ENCODE measurements at regions not wholly inside any gene's neighbourhood (a gene's known extent, or its start where the extent isn't known, plus 50 kb on each side); places are given as distances from the start of the nearest gene placed in this dataset.

DNA sequence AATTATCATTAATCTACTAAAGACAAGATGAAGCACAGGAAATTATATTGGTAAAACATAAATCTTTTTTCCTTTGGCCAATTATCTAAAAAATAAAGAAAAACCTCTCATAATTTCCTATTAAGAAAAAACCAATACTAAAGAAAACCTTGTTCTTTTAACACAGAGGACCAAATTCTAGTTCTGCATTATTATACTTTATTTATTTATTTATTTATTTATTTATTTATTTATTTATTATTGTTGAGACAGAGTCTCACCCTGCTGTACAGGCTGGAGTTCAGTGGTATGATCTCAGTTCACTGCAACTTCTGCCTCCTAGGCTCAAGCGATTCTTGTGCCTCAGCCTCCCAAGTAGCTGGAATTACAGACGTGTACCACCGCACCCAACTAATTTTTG lies 377.8 kb upstream of the ADAMTS16 start:
- no peaks in the 10 kb centered on the region for H3K79me2 ChIP-seq (ENCODE audit: insufficient read depth, low read length)
- no peak overlapping the region for H3K4me3 ChIP-seq (ENCODE audit: insufficient read depth, low read depth, low read length)
- no peaks in the 10 kb centered on the region for H3K4me1 ChIP-seq (ENCODE audit: insufficient read depth, low read length)
- DNase-seq (ENCODE audit: low read depth) (no peak), FAIRE-seq (no peak)
- H3K36me3 Mint-ChIP-seq (ENCODE audit: low read depth, unreplicated experiment): no peaks in the 10 kb centered on the region
- no peak for TF ChIP-seq EZH2 (IDR thresholded peaks at IDR 0.05; ENCODE audit: insufficient read depth, low read length)
- TF ChIP-seq, protein P1, sequence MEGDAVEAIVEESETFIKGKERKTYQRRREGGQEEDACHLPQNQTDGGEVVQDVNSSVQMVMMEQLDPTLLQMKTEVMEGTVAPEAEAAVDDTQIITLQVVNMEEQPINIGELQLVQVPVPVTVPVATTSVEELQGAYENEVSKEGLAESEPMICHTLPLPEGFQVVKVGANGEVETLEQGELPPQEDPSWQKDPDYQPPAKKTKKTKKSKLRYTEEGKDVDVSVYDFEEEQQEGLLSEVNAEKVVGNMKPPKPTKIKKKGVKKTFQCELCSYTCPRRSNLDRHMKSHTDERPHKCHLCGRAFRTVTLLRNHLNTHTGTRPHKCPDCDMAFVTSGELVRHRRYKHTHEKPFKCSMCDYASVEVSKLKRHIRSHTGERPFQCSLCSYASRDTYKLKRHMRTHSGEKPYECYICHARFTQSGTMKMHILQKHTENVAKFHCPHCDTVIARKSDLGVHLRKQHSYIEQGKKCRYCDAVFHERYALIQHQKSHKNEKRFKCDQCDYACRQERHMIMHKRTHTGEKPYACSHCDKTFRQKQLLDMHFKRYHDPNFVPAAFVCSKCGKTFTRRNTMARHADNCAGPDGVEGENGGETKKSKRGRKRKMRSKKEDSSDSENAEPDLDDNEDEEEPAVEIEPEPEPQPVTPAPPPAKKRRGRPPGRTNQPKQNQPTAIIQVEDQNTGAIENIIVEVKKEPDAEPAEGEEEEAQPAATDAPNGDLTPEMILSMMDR (IDR thresholded peaks at IDR 0.05; ENCODE audit: insufficient read depth, low read depth, low read length): no peak
- no peaks in the 10 kb centered on the region for H4K20me1 ChIP-seq (ENCODE audit: insufficient read depth, low read length)
- H3K4me3 Mint-ChIP-seq (ENCODE audit: unreplicated experiment): no peak overlapping the region
- H3K27me3 ChIP-seq (ENCODE audit: insufficient read depth, low read length): no peaks in the 10 kb centered on the region
- no peaks in the 10 kb centered on the region for H3K27me3 Mint-ChIP-seq (ENCODE audit: low read depth, unreplicated experiment)
- no peak overlapping the region for H3K9ac ChIP-seq (ENCODE audit: low read length)
- H3K4me1 Mint-ChIP-seq (ENCODE audit: low read depth, unreplicated experiment): no peaks in the 10 kb centered on the region
- peaks cover 2% of the 10 kb centered on the region for H3K9me3 Mint-ChIP-seq (ENCODE audit: unreplicated experiment)
- no peak overlapping the region for H3K27ac ChIP-seq (ENCODE audit: low read depth, low read length)
- H2AFZ ChIP-seq (ENCODE audit: low read depth, low read length): no peak overlapping the region
- no peak overlapping the region for H3K27ac Mint-ChIP-seq (ENCODE audit: unreplicated experiment)
- no peaks in the 10 kb centered on the region for H3K9me3 ChIP-seq (ENCODE audit: insufficient read depth, low read depth, low read length)
- H3K4me2 ChIP-seq (ENCODE audit: low read length): no peak overlapping the region
- no peaks in the 10 kb centered on the region for H3K36me3 ChIP-seq (ENCODE audit: insufficient read depth, low read length)

DNA sequence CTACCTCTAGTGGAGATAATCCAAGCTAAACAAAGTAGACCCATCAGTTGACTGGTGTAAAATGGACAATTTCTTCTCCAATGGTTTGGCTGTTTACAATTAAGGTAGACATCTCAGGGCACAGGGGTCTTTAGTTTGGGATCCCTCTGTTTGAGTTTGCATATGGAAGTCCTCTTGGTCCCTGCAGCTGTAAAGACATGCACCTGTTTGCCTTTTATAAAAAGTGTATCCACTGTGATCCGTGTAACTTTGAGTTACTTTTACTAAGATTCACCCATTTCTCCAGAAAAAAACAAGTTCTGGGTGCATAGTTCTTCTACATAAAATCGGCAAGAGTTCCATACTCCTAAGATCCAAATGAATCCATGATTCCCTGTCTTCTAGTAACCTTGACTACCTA lies 374.7 kb upstream of the ADAMTS16 start:
- FAIRE-seq: no peak
- no peaks in the 10 kb centered on the region for H3K27me3 ChIP-seq (ENCODE audit: insufficient read depth, low read length)
- no peaks in the 10 kb centered on the region for H3K79me2 ChIP-seq (ENCODE audit: insufficient read depth, low read length)
- no peaks in the 10 kb centered on the region for H3K4me1 ChIP-seq (ENCODE audit: insufficient read depth, low read length)
- no peaks in the 10 kb centered on the region for H3K27me3 Mint-ChIP-seq (ENCODE audit: low read depth, unreplicated experiment)
- H3K4me2 ChIP-seq (ENCODE audit: low read length): no peak overlapping the region
- no peak overlapping the region for H3K9ac ChIP-seq (ENCODE audit: low read length)
- H4K20me1 ChIP-seq (ENCODE audit: insufficient read depth, low read length): no peaks in the 10 kb centered on the region
- no peak overlapping the region for H3K27ac ChIP-seq (ENCODE audit: low read depth, low read length)
- no peak overlapping the region for H2AFZ ChIP-seq (ENCODE audit: low read depth, low read length)
- no peaks in the 10 kb centered on the region for H3K9me3 ChIP-seq (ENCODE audit: insufficient read depth, low read depth, low read length)
- H3K27ac Mint-ChIP-seq (ENCODE audit: unreplicated experiment): no peak overlapping the region
- H3K36me3 ChIP-seq (ENCODE audit: insufficient read depth, low read length): no peaks in the 10 kb centered on the region
- no peak overlapping the region for H3K4me3 Mint-ChIP-seq (ENCODE audit: unreplicated experiment)
- H3K36me3 Mint-ChIP-seq (ENCODE audit: low read depth, unreplicated experiment): no peaks in the 10 kb centered on the region
- no peak for DNase-seq (ENCODE audit: low read depth)
- TF ChIP-seq, protein P1 (IDR thresholded peaks at IDR 0.05; ENCODE audit: insufficient read depth, low read depth, low read length): no peak
- no peak for TF ChIP-seq EZH2 (IDR thresholded peaks at IDR 0.05; ENCODE audit: insufficient read depth, low read length)
- no peaks in the 10 kb centered on the region for H3K4me1 Mint-ChIP-seq (ENCODE audit: low read depth, unreplicated experiment)
- H3K4me3 ChIP-seq (ENCODE audit: insufficient read depth, low read depth, low read length): no peak overlapping the region
- H3K9me3 Mint-ChIP-seq (ENCODE audit: unreplicated experiment): peaks cover 2% of the 10 kb centered on the region

DNA sequence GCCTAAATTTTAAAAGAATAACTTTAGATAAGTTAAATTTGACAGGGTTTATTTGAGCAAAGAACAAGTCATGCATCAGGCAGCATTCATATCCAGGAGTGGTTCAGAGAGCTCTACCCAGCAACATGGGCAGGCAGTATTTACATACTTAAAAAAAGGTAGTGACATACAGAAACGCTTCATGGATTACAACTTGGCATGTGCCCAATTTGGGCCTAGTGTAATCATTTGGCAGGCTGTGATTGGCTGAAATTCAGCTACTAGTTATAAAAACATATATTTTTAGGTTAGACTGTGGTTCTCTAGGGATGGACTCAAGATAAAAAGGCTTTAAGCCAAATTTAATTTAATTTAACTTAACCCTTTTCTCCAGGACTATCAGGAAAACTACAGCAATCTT lies 374.0 kb upstream of the ADAMTS16 start:
- Histone ChIP-seq H3K4me3 (ENCODE audit: insufficient read depth, low read depth, low read length) (no peak overlapping the region), H3K79me2 (ENCODE audit: insufficient read depth, low read length) (no peaks in the 10 kb centered on the region), H3K9ac (ENCODE audit: low read length) (no peak overlapping the region), H3K9me3 (ENCODE audit: insufficient read depth, low read depth, low read length) (no peaks in the 10 kb centered on the region), H2AFZ (ENCODE audit: low read depth, low read length) (no peak overlapping the region), H3K27ac (ENCODE audit: low read depth, low read length) (no peak overlapping the region), H3K27me3 (ENCODE audit: insufficient read depth, low read length) (no peaks in the 10 kb centered on the region), H4K20me1 (ENCODE audit: insufficient read depth, low read length) (no peaks in the 10 kb centered on the region), H3K36me3 (ENCODE audit: insufficient read depth, low read length) (no peaks in the 10 kb centered on the region), H3K4me1 (ENCODE audit: insufficient read depth, low read length) (no peaks in the 10 kb centered on the region), H3K4me2 (ENCODE audit: low read length) (no peak overlapping the region)
- Mint-ChIP-seq H3K9me3 (ENCODE audit: unreplicated experiment) (peaks cover 2% of the 10 kb centered on the region), H3K36me3 (ENCODE audit: low read depth, unreplicated experiment) (no peaks in the 10 kb centered on the region), H3K4me1 (ENCODE audit: low read depth, unreplicated experiment) (no peaks in the 10 kb centered on the region), H3K27me3 (ENCODE audit: low read depth, unreplicated experiment) (no peaks in the 10 kb centered on the region), H3K4me3 (ENCODE audit: unreplicated experiment) (no peak overlapping the region), H3K27ac (ENCODE audit: unreplicated experiment) (no peak overlapping the region)
- TF ChIP-seq, protein P1 (IDR thresholded peaks at IDR 0.05; ENCODE audit: insufficient read depth, low read depth, low read length): no peak
- TF ChIP-seq EZH2 (IDR thresholded peaks at IDR 0.05; ENCODE audit: insufficient read depth, low read length): no peak
- FAIRE-seq: no peak
- DNase-seq (ENCODE audit: low read depth): no peak
